Stimulated activated memory B cell treated with anti-CD40 and anti-IgM and Interleukin-4, amounts not matched to agents 10 μg/mL and 1 μg/mL and 100 μg/mL, for 72 hours (primary cell): ENCODE measurements at regions not wholly inside any gene's neighbourhood (a gene's known extent, or its start where the extent isn't known, plus 50 kb on each side); places are given as distances from the start of the nearest gene placed in this dataset.
"Not testable (repeated sequence)": the region's sequence is repeated elsewhere in the genome, so short reads cannot be mapped to it uniquely, and the experiment has no call there.

Experiments used
- ATAC-seq: fragments of 150-1000 bp; cut with Tn5 transposase; 2 replicates; pipeline ENCODE4 v1.10.0; 2021
- H3K27ac Mint-ChIP-seq: one replicate; pipeline ENCODE4 v1.8.0; 2022; ENCODE audit warnings: mild to moderate bottlenecking, mixed read lengths
- H3K27me3 Mint-ChIP-seq: one replicate; pipeline ENCODE4 v1.8.0; 2022; ENCODE audit warnings: mixed read lengths
- H3K36me3 Mint-ChIP-seq: one replicate; pipeline ENCODE4 v1.8.0; 2022; ENCODE audit warnings: mixed read lengths
- H3K4me1 Mint-ChIP-seq: one replicate; pipeline ENCODE4 v1.8.0; 2022; ENCODE audit warnings: mixed read lengths
- H3K4me3 Mint-ChIP-seq: one replicate; pipeline ENCODE4 v1.8.0; 2022; ENCODE audit warnings: mild to moderate bottlenecking, moderate library complexity, mixed read lengths
- H3K9me3 Mint-ChIP-seq: one replicate; pipeline ENCODE4 v1.8.0; 2022; ENCODE audit warnings: mixed read lengths

GRCh38 chr7:121610243-121610642 lies 214.1 kb upstream of the FAM3C start:
- Mint-ChIP-seq H3K36me3 (no peaks in the 10 kb centered on the region), H3K27me3 (peaks cover 16% of the 10 kb centered on the region), H3K27ac (no peak overlapping the region), H3K4me1 (no peaks in the 10 kb centered on the region), H3K4me3 (no peak overlapping the region), H3K9me3 (peaks cover 3% of the 10 kb centered on the region)
- ATAC-seq, result no peak

- Mint-ChIP-seq H3K4me3 (no peak overlapping the region), H3K9me3 (peaks cover 3% of the 10 kb centered on the region), H3K4me1 (no peaks in the 10 kb centered on the region), H3K36me3 (no peaks in the 10 kb centered on the region), H3K27ac (no peak overlapping the region), H3K27me3 (peaks cover 26% of the 10 kb centered on the region)
- ATAC-seq, result no peak
Observed at GRCh38 chr7:121609208-121609607, 213.1 kb upstream of the FAM3C start.

- Mint-ChIP-seq H3K27ac (no peak overlapping the region), H3K4me3 (no peak overlapping the region), H3K27me3 (peaks cover 26% of the 10 kb centered on the region), H3K36me3 (no peaks in the 10 kb centered on the region), H3K9me3 (peaks cover 3% of the 10 kb centered on the region), H3K4me1 (no peaks in the 10 kb centered on the region)
- no peak for ATAC-seq
Observed at GRCh38 chr7:121608785-121609184, 212.7 kb upstream of the FAM3C start.

GRCh38 chr7:121608183-121608582 lies 212.1 kb upstream of the FAM3C start:
- not testable (repeated sequence) for H3K9me3 Mint-ChIP-seq, H3K36me3 Mint-ChIP-seq
- H3K27me3 Mint-ChIP-seq, result peaks cover 32% of the 10 kb centered on the region

GRCh38 chr7:121605317-121605680 lies 209.2 kb upstream of the FAM3C start:
- H3K4me3 Mint-ChIP-seq, result no peak overlapping the region
- no peaks in the 10 kb centered on the region for H3K4me1 Mint-ChIP-seq
- H3K27ac Mint-ChIP-seq, result no peak overlapping the region
- H3K9me3 Mint-ChIP-seq, result peaks cover 6% of the 10 kb centered on the region
- ATAC-seq, result no peak
- peaks cover 35% of the 10 kb centered on the region for H3K27me3 Mint-ChIP-seq
- H3K36me3 Mint-ChIP-seq, result no peaks in the 10 kb centered on the region

More at GRCh38 chr7:121608183-121608582, 212.1 kb upstream of the FAM3C start:
- ATAC-seq, H3K4me1 Mint-ChIP-seq, H3K27ac Mint-ChIP-seq, H3K4me3 Mint-ChIP-seq: not testable (repeated sequence)

GRCh38 chr7:121604627-121605316 lies 208.7 kb upstream of the FAM3C start:
- no peak for ATAC-seq
- Mint-ChIP-seq H3K27ac (no peak overlapping the region), H3K4me1 (no peaks in the 10 kb centered on the region), H3K9me3 (peaks cover 6% of the 10 kb centered on the region), H3K27me3 (peaks cover 35% of the 10 kb centered on the region), H3K4me3 (no peak overlapping the region), H3K36me3 (no peaks in the 10 kb centered on the region)

- no peak overlapping the region for H3K4me3 Mint-ChIP-seq
Observed at GRCh38 chr7:121603886-121604285, 207.8 kb upstream of the FAM3C start.

GRCh38 chr7:121599887-121600286 lies 203.8 kb upstream of the FAM3C start:
- H3K4me3 Mint-ChIP-seq, result no peak overlapping the region
- H3K4me1 Mint-ChIP-seq, result no peaks in the 10 kb centered on the region
- peaks cover 15% of the 10 kb centered on the region for H3K27me3 Mint-ChIP-seq
- no peaks in the 10 kb centered on the region for H3K36me3 Mint-ChIP-seq
- no peak for ATAC-seq
- H3K9me3 Mint-ChIP-seq, result peaks cover 7% of the 10 kb centered on the region
- no peak overlapping the region for H3K27ac Mint-ChIP-seq

More at GRCh38 chr7:121603886-121604285, 207.8 kb upstream of the FAM3C start:
- no peaks in the 10 kb centered on the region for H3K4me1 Mint-ChIP-seq
- peaks cover 6% of the 10 kb centered on the region for H3K9me3 Mint-ChIP-seq
- no peaks in the 10 kb centered on the region for H3K36me3 Mint-ChIP-seq
- no peak for ATAC-seq
- no peak overlapping the region for H3K27ac Mint-ChIP-seq
- H3K27me3 Mint-ChIP-seq, result peaks cover 35% of the 10 kb centered on the region

GRCh38 chr7:121595758-121596696 lies 199.9 kb upstream of the FAM3C start:
- no peak overlapping the region for H3K4me3 Mint-ChIP-seq

GRCh38 chr7:121591926-121592325 lies 195.8 kb upstream of the FAM3C start:
- ATAC-seq, result no peak
- Mint-ChIP-seq H3K9me3 (peaks cover 5% of the 10 kb centered on the region), H3K27me3 (peaks cover 14% of the 10 kb centered on the region), H3K4me3 (no peak overlapping the region), H3K27ac (no peak overlapping the region), H3K36me3 (no peaks in the 10 kb centered on the region), H3K4me1 (no peaks in the 10 kb centered on the region)

More at GRCh38 chr7:121595758-121596696, 199.9 kb upstream of the FAM3C start:
- Mint-ChIP-seq H3K27ac (no peak overlapping the region), H3K4me1 (no peaks in the 10 kb centered on the region), H3K9me3 (peaks cover 9% of the 10 kb centered on the region), H3K36me3 (no peaks in the 10 kb centered on the region), H3K27me3 (peaks cover 14% of the 10 kb centered on the region)
- ATAC-seq, result no peak

GRCh38 chr7:121587435-121587834 lies 191.3 kb upstream of the FAM3C start:
- no peak overlapping the region for H3K27ac Mint-ChIP-seq
- H3K36me3 Mint-ChIP-seq, result no peaks in the 10 kb centered on the region
- no peak overlapping the region for H3K4me3 Mint-ChIP-seq
- H3K27me3 Mint-ChIP-seq, result no peaks in the 10 kb centered on the region
- H3K9me3 Mint-ChIP-seq, result no peaks in the 10 kb centered on the region
- H3K4me1 Mint-ChIP-seq, result no peaks in the 10 kb centered on the region
- ATAC-seq, result no peak

- Mint-ChIP-seq H3K27me3 (peaks cover 38% of the 10 kb centered on the region), H3K27ac (no peak overlapping the region), H3K4me1 (no peaks in the 10 kb centered on the region), H3K4me3 (no peak overlapping the region), H3K9me3 (no peaks in the 10 kb centered on the region), H3K36me3 (no peaks in the 10 kb centered on the region)
- no peak for ATAC-seq
Observed at GRCh38 chr7:121582258-121582657, 186.2 kb upstream of the FAM3C start.

- ATAC-seq, result no peak
- no peak overlapping the region for H3K27ac Mint-ChIP-seq
- H3K27me3 Mint-ChIP-seq, result peaks cover 52% of the 10 kb centered on the region
Observed at GRCh38 chr7:121579639-121580038, 183.5 kb upstream of the FAM3C start.

GRCh38 chr7:121578669-121579068 lies 182.6 kb upstream of the FAM3C start:
- no peak overlapping the region for H3K27ac Mint-ChIP-seq
- H3K9me3 Mint-ChIP-seq, result no peaks in the 10 kb centered on the region
- H3K4me1 Mint-ChIP-seq, result no peaks in the 10 kb centered on the region
- ATAC-seq, result no peak
- peaks cover 58% of the 10 kb centered on the region for H3K27me3 Mint-ChIP-seq
- H3K4me3 Mint-ChIP-seq, result no peak overlapping the region
- no peaks in the 10 kb centered on the region for H3K36me3 Mint-ChIP-seq

More at GRCh38 chr7:121579639-121580038, 183.5 kb upstream of the FAM3C start:
- no peaks in the 10 kb centered on the region for H3K36me3 Mint-ChIP-seq
- H3K9me3 Mint-ChIP-seq, result no peaks in the 10 kb centered on the region
- H3K4me1 Mint-ChIP-seq, result no peaks in the 10 kb centered on the region
- H3K4me3 Mint-ChIP-seq, result no peak overlapping the region

GRCh38 chr7:121576148-121576917 lies 180.2 kb upstream of the FAM3C start:
- no peak for ATAC-seq
- Mint-ChIP-seq H3K9me3 (no peaks in the 10 kb centered on the region), H3K36me3 (no peaks in the 10 kb centered on the region), H3K4me1 (no peaks in the 10 kb centered on the region), H3K27me3 (peaks cover 53% of the 10 kb centered on the region), H3K4me3 (no peak overlapping the region), H3K27ac (no peak overlapping the region)
